ACHN (cell line): ENCODE measurements at regions not wholly inside any gene's neighbourhood (a gene's known extent, or its start where the extent isn't known, plus 50 kb on each side); places are given as distances from the start of the nearest gene placed in this dataset.

Source experiments
- DNase-seq: peaks from one replicate; pipeline ENCODE4 v3.0.0-alpha.2; 2015
- in situ Hi-C: cut with HindIII; loops from 2 replicates; pipeline ENCODE4 v1.10.0; 2017; ENCODE audit warnings: low sequenced_read_pairs, low pct_ligation_motif_present, low pct_unique_long_range_greater_than_20kb

- no peak for DNase-seq
These were observed 416.1 kb downstream of the TAF11L14 start for GRCh38 chr5:18050345-18050744.

DNA sequence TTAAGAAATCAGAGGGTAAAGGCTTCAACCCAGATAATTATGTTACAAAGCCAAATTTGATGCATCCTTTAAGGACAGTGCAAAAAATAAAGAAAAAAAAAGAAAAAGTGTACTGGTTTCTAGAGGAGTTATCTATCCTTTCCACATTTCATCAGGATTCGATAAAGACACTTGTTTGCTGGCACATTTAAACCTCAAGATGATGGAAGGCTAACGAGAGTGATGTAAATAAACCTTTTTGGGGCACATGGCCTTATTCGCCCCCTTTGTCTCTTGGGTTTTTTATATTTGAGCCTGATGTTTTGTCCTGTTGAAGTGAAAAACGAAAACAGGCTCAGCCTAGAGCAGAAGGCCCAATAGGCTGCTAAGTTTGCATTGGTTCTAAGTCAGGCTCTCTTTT lies 416.5 kb downstream of the TAF11L14 start:
- in situ Hi-C loops = no loop called here
- no peak for DNase-seq

More at GRCh38 chr5:18050345-18050744, 416.1 kb downstream of the TAF11L14 start:
- in situ Hi-C loops = no loop called here

DNA sequence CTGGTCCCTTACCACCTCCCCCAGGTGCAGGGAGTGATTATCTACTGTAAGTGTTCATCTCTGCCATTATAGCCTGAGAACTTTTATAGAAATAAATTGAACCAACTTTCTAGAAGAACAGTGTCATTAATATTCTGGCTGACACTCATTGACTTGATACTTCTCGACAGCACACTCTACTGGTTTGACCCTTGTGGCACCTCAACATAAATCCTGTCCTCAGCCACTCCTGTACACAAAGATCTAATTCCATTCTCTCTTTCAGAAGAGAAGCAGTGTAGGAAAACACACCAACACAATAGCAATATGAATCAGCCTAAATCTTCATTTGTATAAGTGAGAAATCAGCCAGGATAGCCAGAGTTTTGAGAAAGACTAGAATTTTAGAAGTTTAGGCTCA lies 417.7 kb downstream of the TAF11L14 start:
- DNase-seq = no peak
- in situ Hi-C loops = no loop called here

DNA sequence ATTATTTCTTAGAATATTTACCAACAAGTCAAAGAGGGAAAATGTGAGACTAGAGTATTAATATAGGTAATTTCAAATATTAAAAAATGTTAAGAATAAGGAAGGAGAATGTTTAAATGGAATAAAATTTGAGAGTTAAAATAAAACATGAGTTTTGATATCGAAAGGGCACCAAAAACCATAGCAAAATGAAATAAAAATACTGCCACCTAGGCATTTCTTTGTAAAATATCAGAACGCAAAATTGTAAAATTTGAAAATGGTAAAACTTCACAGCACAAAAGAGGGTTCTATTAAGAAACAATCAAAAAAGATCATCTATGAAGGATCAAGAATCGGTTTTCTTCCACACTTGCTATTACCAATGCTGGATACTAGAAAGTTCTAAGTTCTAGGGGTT lies 418.3 kb downstream of the TAF11L14 start:
- no peak for DNase-seq
- in situ Hi-C loops = no loop called here

- in situ Hi-C loops = no loop called here
- DNase-seq = no peak
These were observed 423.5 kb downstream of the TAF11L14 start for GRCh38 chr5:18057725-18058124.

DNA sequence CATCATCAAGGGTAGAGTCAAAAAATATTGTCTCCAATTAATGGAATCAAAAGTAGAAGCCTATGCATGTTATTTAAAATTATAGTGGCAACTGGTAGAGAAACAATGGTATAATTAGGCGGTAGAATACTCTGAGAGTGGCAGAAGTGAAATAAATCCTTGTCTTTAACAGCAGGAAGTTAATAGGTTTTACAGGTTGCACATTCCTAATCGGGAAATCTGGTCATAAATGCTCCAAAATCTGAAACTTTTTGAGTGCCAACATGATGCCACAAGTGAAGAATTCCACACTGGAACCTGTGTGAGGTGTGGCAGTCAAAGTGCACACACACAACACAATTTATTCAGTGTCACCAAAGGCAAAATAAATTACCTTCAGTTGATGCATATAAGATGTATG lies 433.4 kb downstream of the TAF11L14 start:
- in situ Hi-C loops = no loop called here
- no peak for DNase-seq

- DNase-seq = no peak
- in situ Hi-C loops = no loop called here
These were observed 434.6 kb downstream of the TAF11L14 start for GRCh38 chr5:18068826-18069225.

GRCh38 chr5:18069790-18070189 lies 435.5 kb downstream of the TAF11L14 start:
- no peak for DNase-seq
- in situ Hi-C loops = no loop called here

- in situ Hi-C loops = no loop called here
These were observed 438.3 kb downstream of the TAF11L14 start for GRCh38 chr5:18072600-18072999.

DNA sequence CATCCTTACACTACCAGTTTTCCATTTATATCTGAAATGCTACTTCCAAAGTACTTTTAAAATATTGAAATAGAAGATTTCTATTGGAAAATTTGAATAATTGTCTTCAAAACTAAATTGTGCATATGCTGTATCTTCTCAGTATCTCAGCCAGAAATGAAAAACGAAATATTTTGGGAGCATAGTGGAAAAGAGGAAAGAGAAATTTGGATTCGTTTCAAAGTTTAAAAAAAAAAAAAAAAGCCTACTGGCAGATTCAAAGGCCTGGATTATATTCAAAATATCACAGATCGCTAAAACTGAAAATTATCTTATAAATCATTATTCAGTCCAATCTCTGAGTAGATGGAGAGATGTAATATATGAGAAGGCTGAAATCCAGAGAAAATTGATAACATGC lies 440.7 kb downstream of the TAF11L14 start:
- in situ Hi-C loops = no loop called here
- DNase-seq = no peak

More at GRCh38 chr5:18072600-18072999, 438.3 kb downstream of the TAF11L14 start:
- DNase-seq = no peak

DNA sequence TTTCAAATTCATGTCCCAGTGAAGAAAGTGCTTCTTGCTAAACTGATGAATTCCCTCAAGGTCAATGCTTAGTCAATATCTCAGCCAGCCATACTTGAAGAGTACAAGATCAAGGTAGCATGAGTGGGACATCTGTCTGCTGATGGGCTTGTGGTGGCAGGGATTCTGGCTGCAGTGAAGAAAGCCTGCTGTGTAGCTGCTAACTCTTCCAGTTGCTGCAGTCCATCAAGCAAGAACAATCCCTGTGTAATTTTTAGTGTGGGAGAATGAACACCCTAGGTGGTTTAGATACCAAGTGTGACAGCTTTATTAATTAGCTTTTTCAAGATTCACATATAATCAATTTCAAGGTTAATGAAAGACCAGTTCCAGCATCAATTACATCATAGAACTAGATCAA lies 443.9 kb downstream of the TAF11L14 start:
- in situ Hi-C loops = no loop called here

GRCh38 chr5:18079831-18080230 lies 445.6 kb downstream of the TAF11L14 start:
- in situ Hi-C loops = no loop called here

More for the DNA sequence above, 443.9 kb downstream of the TAF11L14 start:
- no peak for DNase-seq

GRCh38 chr5:18088020-18088579 lies 453.8 kb downstream of the TAF11L14 start:
- DNase-seq = no peak
- in situ Hi-C loops = no loop called here

More at GRCh38 chr5:18079831-18080230, 445.6 kb downstream of the TAF11L14 start:
- DNase-seq = no peak

DNA sequence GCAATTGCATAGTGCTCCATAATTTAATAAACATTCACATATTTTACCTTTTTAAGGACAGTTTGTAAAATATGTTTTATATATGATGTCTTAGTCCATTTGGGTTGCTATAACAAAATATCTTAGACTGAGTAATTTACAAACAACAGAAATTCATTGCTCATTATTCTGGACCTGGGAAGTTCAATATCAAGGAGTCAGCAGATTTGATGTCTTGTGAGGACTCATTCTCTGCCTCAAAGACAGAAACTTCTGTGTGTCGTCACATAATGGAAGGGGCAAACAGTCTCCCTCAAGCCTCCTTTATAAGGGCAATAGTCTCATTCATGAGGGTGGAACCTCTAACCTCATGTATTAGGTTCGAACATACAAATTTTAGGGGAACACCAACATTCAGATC lies 455.9 kb downstream of the TAF11L14 start:
- in situ Hi-C loops = no loop called here
- no peak for DNase-seq

DNA sequence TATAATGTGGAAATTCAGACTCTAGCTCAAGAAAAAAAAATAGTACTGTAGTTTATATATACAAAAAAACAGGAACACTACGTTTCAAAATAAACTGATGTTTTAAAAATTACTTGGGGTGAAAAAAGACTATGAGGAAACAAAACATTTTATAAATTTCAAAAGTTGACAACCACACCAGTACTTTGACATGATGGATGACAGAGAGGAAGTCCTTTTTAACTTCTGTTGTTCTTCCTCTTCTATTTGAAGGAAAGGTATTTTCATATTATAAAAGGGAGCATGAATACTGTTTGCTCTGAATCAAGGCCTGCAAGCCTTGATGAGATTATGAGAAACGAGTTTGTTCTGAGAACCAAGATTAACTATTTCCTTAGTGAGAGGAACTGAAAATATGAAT lies 456.9 kb downstream of the TAF11L14 start:
- in situ Hi-C loops = no loop called here
- no peak for DNase-seq

DNA sequence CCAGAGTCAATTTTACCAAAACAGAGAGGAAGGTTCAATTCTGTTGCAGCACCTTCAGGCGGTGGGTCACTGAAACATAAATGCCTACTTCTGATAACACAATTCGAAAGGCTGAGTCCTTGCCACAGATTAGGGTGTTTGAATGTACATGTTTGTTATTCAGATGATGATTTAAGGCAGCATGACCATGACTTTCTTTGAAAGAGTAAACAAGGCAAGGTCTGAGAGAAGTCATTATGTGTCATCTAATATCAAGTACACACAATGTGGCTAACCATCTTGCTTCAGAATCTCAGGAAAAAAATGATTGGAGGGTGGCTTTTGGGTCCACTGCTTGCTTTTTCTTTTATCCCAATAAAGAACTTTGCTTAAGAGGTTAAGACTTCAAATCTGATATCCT lies 457.5 kb downstream of the TAF11L14 start:
- in situ Hi-C loops = no loop called here
- no peak for DNase-seq

DNA sequence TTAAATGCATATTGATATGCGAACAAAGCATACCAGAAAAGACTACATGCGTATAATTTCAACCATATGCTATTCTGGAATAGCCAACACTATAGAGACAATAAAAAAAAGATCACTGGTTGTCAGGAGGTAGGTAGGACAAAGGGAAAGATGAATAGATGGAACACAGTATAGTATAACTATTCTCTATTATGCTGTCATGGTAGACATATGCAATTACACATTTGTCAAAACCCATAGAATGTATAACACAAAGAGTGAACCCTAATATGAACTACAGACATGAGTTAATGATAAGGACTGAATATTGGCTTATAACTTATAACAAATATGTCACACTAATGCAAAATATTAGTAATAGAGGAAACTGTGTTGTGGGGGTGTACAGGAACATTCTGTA lies 460.8 kb downstream of the TAF11L14 start:
- no peak for DNase-seq

GRCh38 chr5:18097817-18098216 lies 463.6 kb downstream of the TAF11L14 start:
- DNase-seq = no peak
- in situ Hi-C loops = no loop called here

More for the DNA sequence above, 460.8 kb downstream of the TAF11L14 start:
- in situ Hi-C loops = no loop called here

DNA sequence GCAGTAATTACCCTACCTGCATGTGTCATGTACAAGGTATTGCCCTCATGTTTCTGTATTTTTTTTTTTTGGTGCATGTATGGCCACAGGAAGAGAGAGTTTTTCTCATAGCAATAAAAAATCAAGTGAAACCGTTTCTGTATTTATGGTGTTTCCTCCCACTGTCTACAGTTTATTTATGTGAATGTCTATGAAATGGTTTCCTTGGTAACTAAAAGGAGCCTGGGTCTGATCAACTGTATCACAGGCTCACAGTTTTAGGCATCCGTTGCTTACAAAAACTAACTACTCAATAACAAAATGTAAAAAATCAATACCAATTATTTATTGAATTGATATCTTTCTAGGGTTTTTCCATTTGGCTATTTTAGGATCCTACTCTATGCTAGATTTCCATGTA lies 464.4 kb downstream of the TAF11L14 start:
- in situ Hi-C loops = no loop called here
- no peak for DNase-seq

DNA sequence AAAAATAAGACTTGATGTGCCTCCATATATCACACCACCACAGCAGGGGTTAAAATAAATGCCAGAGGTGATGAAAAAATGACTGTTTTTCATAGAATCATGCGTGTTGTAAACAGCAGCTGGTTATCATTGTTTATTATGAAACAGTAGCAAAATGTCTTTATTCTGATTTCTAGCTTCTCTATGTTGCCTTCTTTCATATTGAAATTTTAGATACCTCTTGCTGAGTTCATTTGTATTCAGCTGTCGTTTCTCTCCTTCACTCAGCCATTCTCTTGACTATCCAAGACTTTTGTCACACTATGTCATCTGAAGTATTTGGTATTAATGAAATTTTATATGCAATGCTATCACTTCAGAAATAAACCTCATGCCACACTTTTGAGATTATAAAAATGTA lies 465.0 kb downstream of the TAF11L14 start:
- DNase-seq = no peak
- in situ Hi-C loops = no loop called here

- no peak for DNase-seq
- in situ Hi-C loops = no loop called here
These were observed 467.3 kb downstream of the TAF11L14 start for GRCh38 chr5:18101532-18101931.
